ENCODE measurements at regions not wholly inside any gene's neighbourhood (a gene's known extent, or its start where the extent isn't known, plus 50 kb on each side); places are given as distances from the start of the nearest gene placed in this dataset.

GRCh38 chr7:155383756-155384491 is 74.0 kb upstream of the EN2 start:
- TF ChIP-seq EZH2 (IDR thresholded peaks at IDR 0.05) (no peak), POLR2AphosphoS5 (IDR thresholded peaks at IDR 0.05; ENCODE audit: borderline replicate concordance, low read depth, low read length) (no peak), FOXP2 (optimal IDR thresholded peaks at IDR 0.05; ENCODE audit: control extremely low read depth, extremely low read length, insufficient read depth) (no peak)
